Keratinocyte (primary cell): ENCODE measurements at regions not wholly inside any gene's neighbourhood (a gene's known extent, or its start where the extent isn't known, plus 50 kb on each side); places are given as distances from the start of the nearest gene placed in this dataset.

Source experiments
- DNase-seq: peaks from one replicate; pipeline ENCODE4 v3.0.0-alpha.2; 2011; ENCODE audit warnings: low read depth, missing footprints, low spot score
- FAIRE-seq: peaks from 2 replicates; lab custom pipeline; 2011; peaks lifted over from hg19 to GRCh38; lab: Jason Lieb, UNC
- H2AFZ ChIP-seq: 2 replicates; pipeline ENCODE4 v1.6.0; 2012; ENCODE audit warnings: low read length, control low read depth, inconsistent platforms; ENCODE audit not compliant: control insufficient read depth
- H3K27ac ChIP-seq: 2 replicates; pipeline ENCODE4 v1.5.1; 2011; ENCODE audit warnings: low read length; ENCODE audit not compliant: control insufficient read depth, insufficient read depth
- H3K27me3 ChIP-seq: 3 replicates; pipeline ENCODE4 v1.6.0; 2011; ENCODE audit warnings: low read length; ENCODE audit not compliant: control insufficient read depth, insufficient read depth; ENCODE audit errors: extremely low read depth
- H3K36me3 ChIP-seq, 2 experiments: 2 replicates in 1 of 2; 3 replicates in 1 of 2; pipeline ENCODE4 v1.5.1; 2011; ENCODE audit warnings: low read length in 2 of 2, mild to moderate bottlenecking in 1 of 2; ENCODE audit not compliant: control insufficient read depth in 2 of 2, insufficient read depth in 2 of 2; ENCODE audit errors: extremely low read depth in 1 of 2
- H3K4me1 ChIP-seq: 3 replicates; pipeline ENCODE4 v1.5.1; 2011; ENCODE audit warnings: low read length; ENCODE audit not compliant: control insufficient read depth, insufficient read depth; ENCODE audit errors: extremely low read depth
- H3K4me2 ChIP-seq: 3 replicates; pipeline ENCODE4 v1.6.0; 2011; ENCODE audit warnings: low read depth, low read length; ENCODE audit not compliant: control insufficient read depth, insufficient read depth; ENCODE audit errors: extremely low read depth
- H3K4me3 ChIP-seq, 3 experiments: fragments of 200-600 bp in 1 of 3; sonication (generic) in 1 of 3; 2 replicates in 2 of 3; 3 replicates in 1 of 3; pipeline ENCODE4 v1.5.1; 2011 to 2016; ENCODE audit warnings: low read length in 3 of 3, mild to moderate bottlenecking in 3 of 3, control low read depth in 2 of 3, inconsistent platforms in 1 of 3, low read depth in 1 of 3, mixed read lengths in 1 of 3, mixed run types in 1 of 3, moderate library complexity in 1 of 3; ENCODE audit not compliant: control insufficient read depth in 2 of 3, insufficient read depth in 2 of 3; ENCODE audit errors: extremely low read depth in 1 of 3
- H3K79me2 ChIP-seq: 2 replicates; pipeline ENCODE4 v1.6.0; 2012; ENCODE audit warnings: low read length; ENCODE audit not compliant: control insufficient read depth, insufficient read depth
- H3K9ac ChIP-seq: 3 replicates; pipeline ENCODE4 v1.6.0; 2011; ENCODE audit warnings: low read length; ENCODE audit not compliant: control insufficient read depth, insufficient read depth; ENCODE audit errors: extremely low read depth
- H3K9me1 ChIP-seq: 3 replicates; pipeline ENCODE4 v1.6.0; 2011; ENCODE audit warnings: low read length; ENCODE audit not compliant: control insufficient read depth, insufficient read depth; ENCODE audit errors: extremely low read depth
- H3K9me3 ChIP-seq: 2 replicates; pipeline ENCODE4 v1.5.1; 2012; ENCODE audit warnings: low read depth, low read length; ENCODE audit not compliant: control insufficient read depth
- H4K20me1 ChIP-seq: 3 replicates; pipeline ENCODE4 v1.6.0; 2011; ENCODE audit warnings: low read length; ENCODE audit not compliant: control insufficient read depth, insufficient read depth; ENCODE audit errors: extremely low read depth
- CTCF ChIP-seq, 3 experiments: IDR thresholded peaks in 1 of 3; conservative IDR thresholded peaks in 1 of 3; optimal IDR thresholded peaks in 1 of 3; 2 replicates in 2 of 3; 3 replicates in 1 of 3; pipeline versions ENCODE3 to v1.5.1; 2011; ENCODE audit warnings: low read length in 3 of 3, mild to moderate bottlenecking in 3 of 3, moderate library complexity in 2 of 3, control low read depth in 1 of 3, inconsistent platforms in 1 of 3; ENCODE audit not compliant: insufficient read depth in 2 of 3; ENCODE audit errors: extremely low read depth in 1 of 3
- EZH2 ChIP-seq: IDR thresholded peaks from one replicate; pipeline ENCODE4 v1.6.1; 2012; ENCODE audit warnings: inconsistent platforms, mild to moderate bottlenecking, low read length, moderate library complexity
- dilution Hi-C: fragments of 300-500 bp; cut with MboI; formaldehyde crosslinking; loops from one replicate; pipeline ENCODE4 v1.7.0; 2020; ENCODE audit warnings: low sequenced_read_pairs; ENCODE audit not compliant: extremely low pct_ligation_motif_present

- Histone ChIP-seq H3K27ac (no peak overlapping the region), H3K27me3 (no peaks in the 10 kb centered on the region), H3K4me1 (no peaks in the 10 kb centered on the region), H3K9ac (no peak overlapping the region), H3K9me1 (no peaks in the 10 kb centered on the region), H3K4me2 (no peak overlapping the region), H3K9me3 (no peaks in the 10 kb centered on the region), H2AFZ (no peak overlapping the region), H3K79me2 (no peaks in the 10 kb centered on the region), H3K4me3 (no peak overlapping the region), H4K20me1 (no peaks in the 10 kb centered on the region), H3K36me3 (no peaks in the 10 kb centered on the region)
- dilution Hi-C loops: no loop called here
- FAIRE-seq (no peak), DNase-seq (no peak)
- TF ChIP-seq EZH2 (no peak), CTCF (optimal IDR thresholded peaks at IDR 0.05 in 1 of 3, IDR thresholded peaks at IDR 0.05 in 1 of 3, conservative IDR thresholded peaks at IDR 0.05 in 1 of 3; ENCODE audit: extremely low read depth in 1 of 3, insufficient read depth in 2 of 3, low read length in 3 of 3) (no peak)
Measured at GRCh38 chr9:75651709-75652108, 238.8 kb upstream of the PCSK5 start.

- Histone ChIP-seq H3K79me2 (no peaks in the 10 kb centered on the region), H3K27ac (no peak overlapping the region), H3K4me2 (no peak overlapping the region), H3K4me3 (no peak overlapping the region), H3K27me3 (no peaks in the 10 kb centered on the region), H3K9ac (no peak overlapping the region), H3K4me1 (no peaks in the 10 kb centered on the region), H4K20me1 (no peaks in the 10 kb centered on the region), H2AFZ (no peak overlapping the region), H3K9me1 (no peaks in the 10 kb centered on the region), H3K36me3 (no peaks in the 10 kb centered on the region), H3K9me3 (no peaks in the 10 kb centered on the region)
- dilution Hi-C loops: no loop called here
- no peak for DNase-seq
- no peak for FAIRE-seq
- TF ChIP-seq EZH2 (no peak), CTCF (optimal IDR thresholded peaks at IDR 0.05 in 1 of 3, IDR thresholded peaks at IDR 0.05 in 1 of 3, conservative IDR thresholded peaks at IDR 0.05 in 1 of 3; ENCODE audit: extremely low read depth in 1 of 3, insufficient read depth in 2 of 3, low read length in 3 of 3) (no peak)
Measured at GRCh38 chr9:75653335-75653734, 237.1 kb upstream of the PCSK5 start.
